ENCODE measurements at regions not wholly inside any gene's neighbourhood (a gene's known extent, or its start where the extent isn't known, plus 50 kb on each side); places are given as distances from the start of the nearest gene placed in this dataset.

DNA sequence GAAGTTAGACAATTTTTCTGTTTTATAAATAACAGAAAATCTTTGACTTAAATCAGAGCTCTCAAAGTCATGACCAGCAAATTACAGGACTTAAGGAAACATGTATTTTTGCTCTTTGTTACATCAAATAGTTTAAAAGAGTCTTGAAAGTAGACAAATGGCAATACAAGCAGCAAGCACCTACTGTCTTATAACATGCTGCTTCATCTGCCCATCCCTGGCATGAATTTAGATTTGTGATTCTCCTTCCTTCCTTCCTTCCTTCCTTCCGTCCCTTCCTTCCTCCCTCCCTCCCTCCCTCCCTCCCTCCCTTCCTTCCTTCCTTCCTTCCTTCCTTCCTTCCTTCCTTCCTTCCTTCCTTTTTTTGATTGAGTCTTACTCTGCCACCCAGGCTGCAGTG is 715.6 kb upstream of the FLRT2 start (continued):
- TF ChIP-seq, protein P1, sequence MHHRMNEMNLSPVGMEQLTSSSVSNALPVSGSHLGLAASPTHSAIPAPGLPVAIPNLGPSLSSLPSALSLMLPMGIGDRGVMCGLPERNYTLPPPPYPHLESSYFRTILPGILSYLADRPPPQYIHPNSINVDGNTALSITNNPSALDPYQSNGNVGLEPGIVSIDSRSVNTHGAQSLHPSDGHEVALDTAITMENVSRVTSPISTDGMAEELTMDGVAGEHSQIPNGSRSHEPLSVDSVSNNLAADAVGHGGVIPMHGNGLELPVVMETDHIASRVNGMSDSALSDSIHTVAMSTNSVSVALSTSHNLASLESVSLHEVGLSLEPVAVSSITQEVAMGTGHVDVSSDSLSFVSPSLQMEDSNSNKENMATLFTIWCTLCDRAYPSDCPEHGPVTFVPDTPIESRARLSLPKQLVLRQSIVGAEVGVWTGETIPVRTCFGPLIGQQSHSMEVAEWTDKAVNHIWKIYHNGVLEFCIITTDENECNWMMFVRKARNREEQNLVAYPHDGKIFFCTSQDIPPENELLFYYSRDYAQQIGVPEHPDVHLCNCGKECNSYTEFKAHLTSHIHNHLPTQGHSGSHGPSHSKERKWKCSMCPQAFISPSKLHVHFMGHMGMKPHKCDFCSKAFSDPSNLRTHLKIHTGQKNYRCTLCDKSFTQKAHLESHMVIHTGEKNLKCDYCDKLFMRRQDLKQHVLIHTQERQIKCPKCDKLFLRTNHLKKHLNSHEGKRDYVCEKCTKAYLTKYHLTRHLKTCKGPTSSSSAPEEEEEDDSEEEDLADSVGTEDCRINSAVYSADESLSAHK (tag by site-specific recombination; IDR thresholded peaks at IDR 0.05) = no peak
- no peak for TF ChIP-seq KLF16 (tag by site-specific recombination; IDR thresholded peaks at IDR 0.05)
- no peak for TF ChIP-seq ZNF202 (tag by site-specific recombination; IDR thresholded peaks at IDR 0.05; ENCODE audit: borderline replicate concordance)
- no peak for TF ChIP-seq SCRT2 (tag by site-specific recombination; IDR thresholded peaks at IDR 0.05)
- no peak for TF ChIP-seq ZNF555 (tag by site-specific recombination; conservative IDR thresholded peaks at IDR 0.05)
- no peak for TF ChIP-seq ZNF155 (tag by site-specific recombination; IDR thresholded peaks at IDR 0.05)

DNA sequence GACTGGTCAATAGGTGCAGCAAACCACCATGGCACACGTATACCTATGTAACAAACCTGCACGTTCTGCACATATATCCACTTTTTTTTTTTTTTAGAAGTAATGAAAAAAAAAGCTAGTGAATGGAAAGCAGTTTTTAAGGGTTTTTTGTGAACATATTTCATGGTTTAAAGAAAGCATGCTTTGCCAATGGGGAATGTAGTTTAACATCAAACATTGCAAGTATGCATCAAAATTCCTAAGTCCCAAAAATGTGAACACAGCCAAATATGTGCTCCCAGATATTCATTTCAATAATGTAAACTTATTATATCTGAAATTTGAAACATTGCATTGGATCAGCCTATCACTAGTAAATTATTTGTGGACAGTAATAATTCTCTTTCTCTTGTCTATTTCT is 710.4 kb upstream of the FLRT2 start:
- no peaks in the 10 kb centered on the region for H3K4me1 ChIP-seq (ENCODE audit: control insufficient read depth, insufficient read depth, low read length)
- no peaks in the 10 kb centered on the region for H3K9me3 ChIP-seq (ENCODE audit: control insufficient read depth, insufficient read depth, low read depth, low read length)
- H3K36me3 ChIP-seq (ENCODE audit: control insufficient read depth in 2 of 2, insufficient read depth in 1 of 2, low read length in 2 of 2) = no peaks in the 10 kb centered on the region
- CTCF ChIA-PET = no interaction called here
- POLR2A ChIA-PET = no interaction called here
- no peak overlapping the region for H3K4me3 ChIP-seq (ENCODE audit: low read depth, low read length)
- no peak overlapping the region for H3K27ac ChIP-seq (ENCODE audit: extremely low read depth, low read depth, low read length)
- no peak for TF ChIP-seq PRDM1 (tag by site-specific recombination; IDR thresholded peaks at IDR 0.05)
- no peak for TF ChIP-seq RBAK (tag by site-specific recombination; IDR thresholded peaks at IDR 0.05)
- TF ChIP-seq ZNF610 (tag by site-specific recombination; IDR thresholded peaks at IDR 0.05; ENCODE audit: borderline replicate concordance) = no peak
- no peak for TF ChIP-seq GFI1B (tag by site-specific recombination; IDR thresholded peaks at IDR 0.05)
- no peak for TF ChIP-seq ZNF600 (tag by site-specific recombination; IDR thresholded peaks at IDR 0.05)
- TF ChIP-seq, protein P2, sequence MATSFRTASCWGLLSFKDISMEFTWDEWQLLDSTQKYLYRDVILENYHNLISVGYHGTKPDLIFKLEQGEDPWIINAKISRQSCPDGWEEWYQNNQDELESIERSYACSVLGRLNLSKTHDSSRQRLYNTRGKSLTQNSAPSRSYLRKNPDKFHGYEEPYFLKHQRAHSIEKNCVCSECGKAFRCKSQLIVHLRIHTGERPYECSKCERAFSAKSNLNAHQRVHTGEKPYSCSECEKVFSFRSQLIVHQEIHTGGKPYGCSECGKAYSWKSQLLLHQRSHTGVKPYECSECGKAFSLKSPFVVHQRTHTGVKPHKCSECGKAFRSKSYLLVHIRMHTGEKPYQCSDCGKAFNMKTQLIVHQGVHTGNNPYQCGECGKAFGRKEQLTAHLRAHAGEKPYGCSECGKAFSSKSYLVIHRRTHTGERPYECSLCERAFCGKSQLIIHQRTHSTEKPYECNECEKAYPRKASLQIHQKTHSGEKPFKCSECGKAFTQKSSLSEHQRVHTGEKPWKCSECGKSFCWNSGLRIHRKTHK (tag by site-specific recombination; IDR thresholded peaks at IDR 0.05) = no peak
- TF ChIP-seq TCF7L2 (IDR thresholded peaks at IDR 0.05; ENCODE audit: borderline replicate concordance, low read depth, low read length) = no peak
- TF ChIP-seq, protein P3, sequence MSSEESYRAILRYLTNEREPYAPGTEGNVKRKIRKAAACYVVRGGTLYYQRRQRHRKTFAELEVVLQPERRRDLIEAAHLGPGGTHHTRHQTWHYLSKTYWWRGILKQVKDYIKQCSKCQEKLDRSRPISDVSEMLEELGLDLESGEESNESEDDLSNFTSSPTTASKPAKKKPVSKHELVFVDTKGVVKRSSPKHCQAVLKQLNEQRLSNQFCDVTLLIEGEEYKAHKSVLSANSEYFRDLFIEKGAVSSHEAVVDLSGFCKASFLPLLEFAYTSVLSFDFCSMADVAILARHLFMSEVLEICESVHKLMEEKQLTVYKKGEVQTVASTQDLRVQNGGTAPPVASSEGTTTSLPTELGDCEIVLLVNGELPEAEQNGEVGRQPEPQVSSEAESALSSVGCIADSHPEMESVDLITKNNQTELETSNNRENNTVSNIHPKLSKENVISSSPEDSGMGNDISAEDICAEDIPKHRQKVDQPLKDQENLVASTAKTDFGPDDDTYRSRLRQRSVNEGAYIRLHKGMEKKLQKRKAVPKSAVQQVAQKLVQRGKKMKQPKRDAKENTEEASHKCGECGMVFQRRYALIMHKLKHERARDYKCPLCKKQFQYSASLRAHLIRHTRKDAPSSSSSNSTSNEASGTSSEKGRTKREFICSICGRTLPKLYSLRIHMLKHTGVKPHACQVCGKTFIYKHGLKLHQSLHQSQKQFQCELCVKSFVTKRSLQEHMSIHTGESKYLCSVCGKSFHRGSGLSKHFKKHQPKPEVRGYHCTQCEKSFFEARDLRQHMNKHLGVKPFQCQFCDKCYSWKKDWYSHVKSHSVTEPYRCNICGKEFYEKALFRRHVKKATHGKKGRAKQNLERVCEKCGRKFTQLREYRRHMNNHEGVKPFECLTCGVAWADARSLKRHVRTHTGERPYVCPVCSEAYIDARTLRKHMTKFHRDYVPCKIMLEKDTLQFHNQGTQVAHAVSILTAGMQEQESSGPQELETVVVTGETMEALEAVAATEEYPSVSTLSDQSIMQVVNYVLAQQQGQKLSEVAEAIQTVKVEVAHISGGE (tag by site-specific recombination; conservative IDR thresholded peaks at IDR 0.05; ENCODE audit: low read depth) = no peak
- TF ChIP-seq ZNF48 (tag by site-specific recombination; IDR thresholded peaks at IDR 0.05) = no peak
- TF ChIP-seq, protein P4, sequence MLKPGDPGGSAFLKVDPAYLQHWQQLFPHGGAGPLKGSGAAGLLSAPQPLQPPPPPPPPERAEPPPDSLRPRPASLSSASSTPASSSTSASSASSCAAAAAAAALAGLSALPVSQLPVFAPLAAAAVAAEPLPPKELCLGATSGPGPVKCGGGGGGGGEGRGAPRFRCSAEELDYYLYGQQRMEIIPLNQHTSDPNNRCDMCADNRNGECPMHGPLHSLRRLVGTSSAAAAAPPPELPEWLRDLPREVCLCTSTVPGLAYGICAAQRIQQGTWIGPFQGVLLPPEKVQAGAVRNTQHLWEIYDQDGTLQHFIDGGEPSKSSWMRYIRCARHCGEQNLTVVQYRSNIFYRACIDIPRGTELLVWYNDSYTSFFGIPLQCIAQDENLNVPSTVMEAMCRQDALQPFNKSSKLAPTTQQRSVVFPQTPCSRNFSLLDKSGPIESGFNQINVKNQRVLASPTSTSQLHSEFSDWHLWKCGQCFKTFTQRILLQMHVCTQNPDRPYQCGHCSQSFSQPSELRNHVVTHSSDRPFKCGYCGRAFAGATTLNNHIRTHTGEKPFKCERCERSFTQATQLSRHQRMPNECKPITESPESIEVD (tag by site-specific recombination; IDR thresholded peaks at IDR 0.05) = no peak
- no peak for TF ChIP-seq ZFHX2 (tag by site-specific recombination; conservative IDR thresholded peaks at IDR 0.05)
- no peak for TF ChIP-seq IKZF3 (tag by site-specific recombination; IDR thresholded peaks at IDR 0.05)
- no peak for TF ChIP-seq ZNF530 (tag by site-specific recombination; IDR thresholded peaks at IDR 0.05; ENCODE audit: low read depth)
- TF ChIP-seq, protein P5, sequence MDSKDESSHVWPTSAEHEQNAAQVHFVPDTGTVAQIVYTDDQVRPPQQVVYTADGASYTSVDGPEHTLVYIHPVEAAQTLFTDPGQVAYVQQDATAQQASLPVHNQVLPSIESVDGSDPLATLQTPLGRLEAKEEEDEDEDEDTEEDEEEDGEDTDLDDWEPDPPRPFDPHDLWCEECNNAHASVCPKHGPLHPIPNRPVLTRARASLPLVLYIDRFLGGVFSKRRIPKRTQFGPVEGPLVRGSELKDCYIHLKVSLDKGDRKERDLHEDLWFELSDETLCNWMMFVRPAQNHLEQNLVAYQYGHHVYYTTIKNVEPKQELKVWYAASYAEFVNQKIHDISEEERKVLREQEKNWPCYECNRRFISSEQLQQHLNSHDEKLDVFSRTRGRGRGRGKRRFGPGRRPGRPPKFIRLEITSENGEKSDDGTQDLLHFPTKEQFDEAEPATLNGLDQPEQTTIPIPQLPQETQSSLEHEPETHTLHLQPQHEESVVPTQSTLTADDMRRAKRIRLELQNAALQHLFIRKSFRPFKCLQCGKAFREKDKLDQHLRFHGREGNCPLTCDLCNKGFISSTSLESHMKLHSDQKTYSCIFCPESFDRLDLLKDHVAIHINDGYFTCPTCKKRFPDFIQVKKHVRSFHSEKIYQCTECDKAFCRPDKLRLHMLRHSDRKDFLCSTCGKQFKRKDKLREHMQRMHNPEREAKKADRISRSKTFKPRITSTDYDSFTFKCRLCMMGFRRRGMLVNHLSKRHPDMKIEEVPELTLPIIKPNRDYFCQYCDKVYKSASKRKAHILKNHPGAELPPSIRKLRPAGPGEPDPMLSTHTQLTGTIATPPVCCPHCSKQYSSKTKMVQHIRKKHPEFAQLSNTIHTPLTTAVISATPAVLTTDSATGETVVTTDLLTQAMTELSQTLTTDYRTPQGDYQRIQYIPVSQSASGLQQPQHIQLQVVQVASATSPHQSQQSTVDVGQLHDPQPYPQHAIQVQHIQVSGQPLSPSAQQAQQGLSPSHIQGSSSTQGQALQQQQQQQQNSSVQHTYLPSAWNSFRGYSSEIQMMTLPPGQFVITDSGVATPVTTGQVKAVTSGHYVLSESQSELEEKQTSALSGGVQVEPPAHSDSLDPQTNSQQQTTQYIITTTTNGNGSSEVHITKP (tag by site-specific recombination; IDR thresholded peaks at IDR 0.05) = no peak
